Gastrocnemius medialis (tissue), 4 donors: ENCODE measurements at regions not wholly inside any gene's neighbourhood (a gene's known extent, or its start where the extent isn't known, plus 50 kb on each side); places are given as distances from the start of the nearest gene placed in this dataset.

Experiments
- CTCF ChIP-seq, 5 experiments: fragments of 450-650 bp in 3 of 5; fragments of 200-600 bp in 2 of 5; sonication (generic) in 2 of 5; IDR thresholded peaks in 4 of 5; conservative IDR thresholded peaks in 1 of 5; 1 replicate in 4 of 5; 2 replicates in 1 of 5; pipeline ENCODE4 v1.5.1; 2016 to 2019; ENCODE audit warnings: antibody characterized with exemption in 5 of 5, mild to moderate bottlenecking in 3 of 5, moderate library complexity in 3 of 5
- POLR2A ChIP-seq, 2 donors: fragments of 450-650 bp; IDR thresholded peaks; one replicate each; pipeline ENCODE4 v1.6.1; 2017; ENCODE audit warnings: antibody characterized with exemption in 2 of 2, mild to moderate bottlenecking in 2 of 2, moderate library complexity in 2 of 2

- TF ChIP-seq CTCF (IDR thresholded peaks at IDR 0.05 in 4 of 5, conservative IDR thresholded peaks at IDR 0.05 in 1 of 5): no peak
- TF ChIP-seq POLR2A (IDR thresholded peaks at IDR 0.05): no peak
Measured at GRCh38 chr11:71101046-71101445, 151.3 kb downstream of the SHANK2 start.
